ENCODE measurements at regions not wholly inside any gene's neighbourhood (a gene's known extent, or its start where the extent isn't known, plus 50 kb on each side); places are given as distances from the start of the nearest gene placed in this dataset.
"Not testable (repeated sequence)": the region's sequence is repeated elsewhere in the genome, so short reads cannot be mapped to it uniquely, and the experiment has no call there.

DNA sequence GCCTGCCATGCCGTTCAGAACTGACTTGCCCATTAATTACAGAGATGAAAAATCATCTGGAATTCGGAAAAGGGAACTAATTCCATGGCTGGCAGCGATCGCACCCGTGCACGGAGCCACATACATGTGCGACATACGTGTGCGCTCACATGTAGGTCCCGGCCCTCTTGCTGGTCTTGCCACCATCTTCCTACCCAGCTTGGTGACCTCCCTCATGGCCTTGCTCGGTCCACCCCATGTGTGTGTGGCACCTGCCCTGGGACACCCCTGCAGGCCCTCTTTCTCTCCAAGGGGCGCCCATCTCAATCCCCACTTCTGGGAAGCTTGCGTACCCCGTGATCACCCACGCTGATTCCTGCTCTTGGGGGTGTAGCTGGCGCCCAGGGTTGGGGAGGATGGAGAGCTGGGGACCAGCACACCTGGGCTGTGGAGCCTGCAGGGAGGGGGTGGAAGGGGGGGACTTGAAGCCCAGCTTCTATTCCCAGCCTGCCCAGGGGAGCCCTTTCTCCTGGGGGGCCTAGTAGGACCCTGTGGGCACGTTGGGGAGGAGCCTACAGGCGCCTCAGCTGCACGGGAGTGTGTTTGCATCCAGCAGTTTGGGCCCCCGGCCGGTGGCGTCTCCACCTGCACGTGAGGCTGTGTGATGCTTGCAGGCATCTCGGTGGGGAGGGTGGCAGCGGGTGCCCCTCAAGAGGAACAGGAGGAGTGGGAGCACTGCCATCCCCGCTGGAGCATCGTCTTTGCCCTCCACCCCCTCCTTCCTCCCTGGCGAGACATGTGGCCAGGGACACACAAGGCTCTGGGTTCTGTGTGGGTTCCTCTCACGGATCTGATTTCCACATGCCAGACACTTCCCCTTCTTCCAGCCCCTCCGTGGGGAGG lies 112.6 kb downstream of the CRLF3 start:
- not testable (repeated sequence) for DNase-seq

DNA sequence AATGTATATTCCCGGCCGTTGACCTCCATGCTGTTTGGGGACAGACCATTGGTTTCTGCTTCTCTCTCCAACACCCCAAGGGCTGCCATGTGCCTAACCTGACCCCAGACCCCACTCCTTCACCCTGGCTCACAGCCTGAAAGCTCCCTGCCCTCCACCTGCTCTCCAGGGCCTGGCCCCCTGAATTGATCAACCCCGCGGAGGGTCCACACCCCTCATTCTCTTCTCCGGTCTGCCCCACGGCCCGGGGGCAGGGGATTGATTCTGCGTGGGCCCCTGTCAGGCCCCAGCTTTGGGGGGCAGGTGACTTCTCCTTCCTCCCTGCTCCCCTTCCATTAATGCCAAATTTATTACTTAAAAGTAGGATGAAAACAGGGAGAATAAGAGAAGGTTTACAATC lies 113.3 kb downstream of the CRLF3 start:
- DNase-seq, result not testable (repeated sequence)

DNA sequence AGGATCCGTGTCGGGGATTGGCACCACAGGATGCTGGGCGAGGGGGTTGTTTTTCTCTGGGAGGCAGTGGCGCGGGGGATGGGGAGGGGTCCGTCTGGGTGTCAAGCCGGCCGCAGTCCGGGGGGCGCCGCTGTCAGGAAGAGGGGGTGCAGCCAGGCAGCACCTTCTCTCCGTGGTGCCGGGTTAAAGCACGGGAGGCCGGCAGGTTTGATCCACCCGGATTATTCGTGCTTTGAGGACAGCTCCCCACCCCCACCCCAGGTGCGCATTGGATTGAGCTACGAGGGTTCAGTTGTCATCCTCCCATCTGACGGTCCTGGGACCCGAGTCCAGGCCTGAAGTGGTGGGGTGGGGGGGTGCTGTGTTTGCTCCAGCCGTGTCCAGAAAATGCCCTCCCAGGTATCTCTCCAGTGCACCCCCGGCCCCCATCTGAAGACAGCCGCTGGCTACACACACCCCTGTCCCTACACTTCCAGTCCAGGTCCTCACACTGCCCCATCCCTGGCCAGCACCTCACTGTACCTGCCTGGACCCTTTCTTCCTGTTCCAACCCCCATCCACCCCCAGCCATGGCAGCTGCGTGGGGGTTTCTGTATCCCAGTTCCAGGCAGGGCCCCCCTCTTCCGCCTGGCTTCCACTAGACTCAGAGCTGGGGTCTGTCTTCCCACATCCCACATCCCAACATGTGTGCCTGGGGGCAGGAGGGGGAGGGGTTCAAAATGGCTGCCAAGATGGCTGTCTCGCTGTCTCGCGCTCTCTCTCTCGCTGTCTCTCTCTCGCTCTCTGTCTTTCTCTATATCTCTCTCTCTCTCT lies 114.0 kb downstream of the CRLF3 start:
- not testable (repeated sequence) for DNase-seq

DNA sequence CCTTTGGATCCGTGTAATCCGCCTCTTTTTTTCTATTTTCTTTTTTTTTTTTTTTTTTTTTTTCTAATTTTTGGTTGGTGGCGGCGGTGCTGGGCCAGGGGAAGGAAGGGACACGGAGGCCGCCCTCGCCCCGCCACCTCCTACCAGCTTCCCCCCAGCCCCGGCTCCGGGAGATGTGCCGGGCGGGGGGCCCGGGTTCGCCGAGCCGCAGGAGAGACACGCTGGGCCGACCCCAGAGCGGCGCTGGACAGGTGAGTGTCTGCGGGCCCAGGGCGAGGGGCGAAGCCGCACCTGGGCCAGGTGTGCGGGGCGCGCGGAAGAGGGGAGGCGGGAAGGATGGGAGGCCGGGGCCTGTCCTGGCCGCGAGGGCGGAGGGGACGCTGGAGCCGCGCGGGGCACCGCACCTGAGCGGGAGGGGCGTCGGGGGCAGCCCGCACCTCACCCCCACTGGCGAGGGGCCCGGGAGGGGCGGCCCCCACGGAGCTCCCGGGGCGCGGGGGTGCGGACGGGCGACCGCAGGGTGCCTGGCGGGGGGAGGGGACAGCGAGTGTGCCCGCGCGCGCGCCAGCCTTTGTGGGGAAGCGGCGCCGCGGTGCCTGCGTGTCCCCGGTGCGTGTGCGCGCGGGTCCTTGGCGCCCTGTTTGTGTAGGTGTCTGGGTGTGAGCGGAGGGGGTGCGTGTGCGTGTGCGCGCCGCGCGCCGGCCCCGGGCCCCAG lies 114.8 kb downstream of the CRLF3 start:
- not testable (repeated sequence) for DNase-seq

DNA sequence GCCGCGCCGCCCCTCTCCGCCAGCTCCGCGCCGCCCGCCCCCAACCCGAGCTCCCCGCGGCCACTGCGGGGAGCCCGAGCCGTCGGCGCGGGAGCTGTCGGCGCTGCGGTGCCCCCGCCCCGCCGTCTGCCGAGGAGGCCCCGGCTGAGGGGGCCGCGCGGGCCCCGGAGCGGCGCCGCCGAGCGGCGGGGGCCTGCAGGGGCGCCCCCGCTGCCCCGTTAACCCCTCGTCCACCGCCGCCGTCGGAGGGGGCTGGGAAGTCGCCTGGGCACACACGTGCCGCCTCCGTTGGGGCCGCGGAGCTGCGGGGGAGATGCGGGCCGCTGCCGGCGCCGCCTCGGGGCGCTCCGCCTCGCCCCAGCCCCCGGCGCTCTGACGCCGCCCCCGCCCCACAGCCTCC lies 115.4 kb downstream of the CRLF3 start:
- not testable (repeated sequence) for DNase-seq

DNA sequence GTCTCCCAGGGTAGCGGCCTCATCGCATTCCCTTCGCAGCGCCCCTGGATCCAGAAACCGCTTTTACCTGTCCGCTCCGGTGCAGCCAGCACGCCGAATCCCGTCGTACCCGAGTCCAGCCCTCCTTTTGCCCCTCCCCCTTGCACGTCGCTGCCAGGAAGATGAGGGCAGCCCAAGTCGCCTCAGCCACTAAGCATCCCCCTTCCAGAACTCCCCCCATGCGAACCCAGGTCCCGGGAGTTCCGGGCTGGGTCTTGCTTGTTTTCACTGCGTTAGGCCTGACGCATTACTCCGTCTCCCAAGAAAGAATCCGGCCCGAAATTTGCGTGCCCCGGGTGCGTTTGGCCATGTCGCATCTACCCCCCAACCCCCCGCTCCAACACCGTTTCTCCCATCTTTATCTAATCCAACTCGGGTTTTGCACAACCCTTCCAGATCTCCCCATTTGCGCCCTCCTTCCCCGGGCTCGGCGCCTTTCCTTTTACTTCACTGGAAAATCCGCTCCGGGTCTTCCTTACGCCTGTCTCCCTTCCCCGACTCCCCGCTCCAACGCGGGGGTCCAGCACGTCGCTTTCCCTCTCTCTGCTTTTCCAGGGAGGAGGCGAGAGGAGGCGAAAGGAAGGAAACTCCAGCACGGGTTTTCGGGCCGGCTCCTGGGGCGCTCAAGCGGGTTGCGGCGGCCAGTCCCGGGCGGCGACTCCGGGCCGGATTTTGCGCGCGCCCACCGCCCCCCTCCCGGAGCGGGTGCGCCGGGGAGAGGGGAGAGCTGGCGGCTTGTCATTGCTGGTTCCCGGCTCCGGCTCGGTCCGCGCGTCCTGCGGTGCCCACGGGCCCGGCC lies 116.0 kb downstream of the CRLF3 start:
- peak; percentile 79 for DNase-seq

DNA sequence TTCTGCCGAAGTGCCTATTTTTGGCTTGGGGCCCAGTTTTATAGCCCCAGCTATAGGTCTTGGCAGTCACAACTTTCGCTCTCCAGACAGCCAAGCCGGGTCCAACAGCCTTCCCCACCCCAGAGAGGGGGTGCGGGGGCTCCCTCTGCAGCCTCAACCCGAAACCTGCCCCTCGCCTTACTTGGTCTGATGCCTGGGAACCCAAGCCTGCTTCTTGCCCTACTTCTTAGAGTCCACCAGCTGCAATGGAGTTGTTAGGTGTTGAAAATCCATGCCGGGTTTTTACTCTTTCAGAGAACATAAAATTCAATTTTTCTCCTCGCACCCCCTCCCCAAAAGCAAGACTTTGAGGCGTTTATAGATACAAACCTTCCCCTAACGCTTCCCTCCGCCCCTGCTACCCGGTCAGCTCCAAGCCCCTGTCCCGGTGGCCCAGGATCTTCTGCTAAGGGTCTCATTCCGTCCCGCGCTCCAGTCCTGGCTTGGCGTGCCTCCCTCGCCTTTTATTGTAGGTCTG lies 116.7 kb downstream of the CRLF3 start:
- not testable (repeated sequence) for DNase-seq

DNA sequence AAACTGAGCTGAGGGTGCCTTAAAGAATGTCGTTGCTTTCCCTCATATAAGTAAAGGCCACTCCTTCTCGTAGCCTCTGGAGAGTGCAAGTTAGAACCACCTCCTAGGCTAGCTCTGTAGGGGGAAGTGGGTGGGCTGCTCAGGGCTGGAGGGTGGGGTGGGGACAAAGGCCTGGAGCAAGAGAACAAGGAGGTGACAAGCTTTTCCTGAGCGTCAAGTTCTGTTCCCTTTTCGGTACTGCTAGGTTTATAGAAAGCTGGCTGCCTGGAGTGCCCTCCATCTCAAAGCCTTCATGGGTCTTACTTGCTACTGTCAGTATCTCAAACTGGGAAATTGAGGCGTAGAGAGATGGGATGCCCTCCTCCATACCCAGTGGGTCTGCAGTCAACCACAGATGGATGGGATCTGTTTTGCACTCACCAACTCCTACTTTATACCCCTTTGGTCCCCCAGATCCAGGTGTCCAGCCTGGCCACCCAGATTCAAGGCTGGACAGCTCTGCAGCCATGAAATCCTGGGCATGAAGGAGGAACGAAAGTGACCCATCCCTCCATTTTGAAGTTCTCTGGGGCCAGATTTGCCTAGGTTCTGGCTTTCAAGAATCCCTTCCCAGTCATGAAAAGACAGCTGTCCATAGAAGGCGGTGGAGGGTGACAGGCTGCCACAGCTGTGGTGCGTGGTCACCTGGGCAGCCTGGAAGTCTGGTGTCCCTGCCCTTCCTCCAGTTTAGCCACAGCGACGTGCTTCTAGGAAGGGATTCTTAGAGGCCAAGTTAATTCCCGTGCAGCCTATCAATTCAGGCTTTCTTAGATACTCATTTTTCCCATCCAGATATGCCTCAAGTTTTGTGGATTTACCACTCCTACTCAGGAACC lies 117.8 kb downstream of the CRLF3 start:
- DNase-seq, result not testable (repeated sequence)

DNA sequence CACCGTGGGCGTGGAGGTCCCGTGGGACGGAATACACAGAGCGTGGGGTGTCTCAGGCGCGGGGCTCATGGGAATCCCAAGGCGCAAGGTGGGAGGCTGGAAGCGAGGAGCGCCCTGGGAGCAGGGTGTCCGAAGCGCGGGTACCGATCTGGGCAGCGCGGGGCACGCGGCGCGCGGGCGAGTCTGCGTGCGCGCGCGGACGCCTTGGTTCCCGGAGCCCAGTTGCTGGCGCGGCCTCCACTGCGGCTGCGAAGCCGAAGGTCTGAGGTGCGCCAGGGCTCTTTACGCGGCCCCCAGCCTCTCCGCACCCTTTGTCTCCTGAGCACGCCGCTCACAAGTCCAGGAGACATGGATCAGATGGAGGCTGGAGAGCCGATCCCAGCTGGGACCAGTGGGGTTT lies 118.5 kb downstream of the CRLF3 start:
- DNase-seq, result not testable (repeated sequence)

DNA sequence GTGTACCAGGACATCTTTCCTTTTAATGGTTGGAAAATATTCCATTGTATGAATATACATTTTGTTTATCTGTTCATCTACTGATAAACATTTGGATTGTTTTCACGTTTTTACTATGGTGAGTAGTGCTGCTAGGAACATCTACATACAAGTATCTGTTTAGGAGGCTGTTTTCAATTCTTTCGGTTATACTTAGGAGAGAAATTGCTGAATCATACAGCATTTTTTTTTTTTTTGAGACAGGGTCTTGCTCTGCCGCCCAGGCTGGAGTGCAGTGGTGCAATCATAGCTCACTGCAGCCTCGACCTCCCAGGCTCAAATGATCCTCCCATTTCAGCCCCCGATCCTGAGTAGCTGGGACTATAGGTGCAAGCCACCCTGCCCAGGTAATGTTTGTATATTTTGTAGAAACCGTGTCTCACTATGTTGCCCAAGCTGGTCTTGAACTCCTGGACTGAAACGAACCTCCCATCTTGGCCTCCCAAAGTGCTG lies 122.9 kb downstream of the CRLF3 start:
- DNase-seq, result no peak

DNA sequence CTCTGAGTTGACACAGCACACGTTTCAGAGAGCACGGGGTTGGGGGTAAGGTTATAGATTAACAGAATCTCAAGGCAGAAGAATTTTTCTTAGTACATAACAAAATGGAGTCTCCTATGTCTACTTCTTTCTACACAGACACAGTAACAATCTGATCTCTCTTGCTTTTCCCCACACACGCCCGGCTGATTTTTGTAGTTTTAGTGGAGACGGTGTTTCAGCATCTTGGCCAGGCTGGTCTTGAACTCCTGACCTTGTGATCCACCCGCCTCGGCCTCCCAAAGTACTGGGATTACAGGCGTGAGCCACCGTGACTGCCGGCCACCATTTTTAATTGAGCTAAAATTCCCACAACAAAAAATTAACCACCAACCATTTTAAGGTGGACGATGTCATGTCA lies 123.7 kb downstream of the CRLF3 start:
- DNase-seq, result not testable (repeated sequence)

DNA sequence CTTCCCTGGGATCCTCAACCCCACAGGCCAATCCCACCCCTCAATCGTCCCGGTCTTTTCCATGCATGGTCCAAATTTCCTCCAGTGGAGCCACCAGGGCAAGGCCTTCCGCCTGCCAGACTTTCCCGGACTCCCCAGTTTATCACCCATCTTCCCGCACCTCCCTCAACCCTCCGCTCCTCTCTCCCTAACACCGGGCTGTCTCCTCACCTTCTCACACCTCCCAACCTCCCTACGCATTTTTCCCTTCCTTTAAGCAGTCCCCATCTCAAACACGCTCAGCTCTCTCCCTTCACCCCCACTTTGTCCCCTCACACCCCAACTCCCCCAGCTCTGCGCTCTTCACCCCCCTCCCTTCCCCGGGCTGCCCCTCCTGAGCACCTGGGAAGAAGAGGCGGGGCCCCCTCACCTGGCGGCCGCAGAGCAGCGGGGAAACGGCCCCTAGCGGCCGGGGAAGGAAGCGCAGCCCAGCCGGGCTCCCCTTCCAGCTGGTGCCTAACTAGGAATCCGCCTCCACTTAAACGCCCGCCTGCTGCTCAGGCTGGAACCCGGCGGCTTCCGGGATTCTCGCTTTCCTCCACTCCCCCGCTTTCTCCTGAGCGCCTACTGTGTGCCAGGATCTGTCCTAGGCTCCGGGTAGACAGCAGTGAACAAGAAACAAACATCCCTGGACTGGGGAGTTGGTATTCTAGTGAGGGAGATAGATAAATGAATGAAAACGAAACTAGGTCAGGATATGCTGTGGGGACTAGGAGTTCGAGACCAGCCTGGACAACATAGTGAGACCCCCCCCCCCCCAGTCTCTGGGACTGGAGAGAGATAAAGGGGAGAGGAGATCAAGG lies 126.7 kb downstream of the CRLF3 start:
- DNase-seq, result not testable (repeated sequence)

DNA sequence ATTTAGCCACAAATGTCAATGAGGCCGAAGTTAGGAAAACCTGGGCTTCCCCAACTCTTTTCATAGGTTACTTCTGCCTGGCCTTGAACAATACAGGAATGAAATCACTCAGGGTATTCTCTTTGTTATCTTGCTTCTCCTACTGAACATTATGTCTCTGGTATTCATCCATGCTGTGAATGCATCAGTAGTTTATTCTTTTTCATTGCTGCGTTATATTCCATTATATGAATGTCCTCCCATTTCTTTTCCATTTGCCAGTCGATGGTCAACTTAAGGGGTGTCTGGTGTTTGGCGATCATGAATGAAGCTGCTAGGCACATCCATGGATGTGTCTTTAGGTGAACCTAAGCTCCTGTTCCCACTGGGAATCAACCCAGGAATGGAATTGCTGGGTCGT lies 128.3 kb downstream of the CRLF3 start:
- no peak for DNase-seq

DNA sequence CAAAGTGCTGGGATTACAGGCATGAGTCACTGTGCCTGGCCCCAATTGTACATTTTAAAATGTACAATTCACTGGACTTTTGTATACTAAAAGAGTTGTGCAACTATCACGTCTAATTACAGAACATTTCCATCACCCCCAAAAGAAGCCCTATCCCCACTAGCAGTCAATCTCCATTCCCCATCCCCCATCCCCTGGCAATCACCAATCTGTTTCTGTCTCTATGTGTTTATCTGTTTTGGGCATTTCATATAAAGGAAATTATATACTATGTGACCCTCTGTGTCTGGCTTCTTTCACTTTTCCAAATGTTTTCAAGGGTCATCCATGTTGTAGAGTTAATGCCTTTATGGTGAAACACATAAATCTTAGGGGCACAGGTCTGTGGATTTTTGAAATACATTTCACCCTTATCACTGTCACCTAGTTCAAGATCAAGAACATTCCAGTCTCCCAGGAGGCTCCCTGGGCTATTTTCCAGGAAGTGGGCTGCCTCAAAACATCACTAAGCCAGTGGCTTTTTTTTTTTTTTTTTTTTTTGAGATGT lies 129.2 kb downstream of the CRLF3 start:
- not testable (repeated sequence) for DNase-seq

DNA sequence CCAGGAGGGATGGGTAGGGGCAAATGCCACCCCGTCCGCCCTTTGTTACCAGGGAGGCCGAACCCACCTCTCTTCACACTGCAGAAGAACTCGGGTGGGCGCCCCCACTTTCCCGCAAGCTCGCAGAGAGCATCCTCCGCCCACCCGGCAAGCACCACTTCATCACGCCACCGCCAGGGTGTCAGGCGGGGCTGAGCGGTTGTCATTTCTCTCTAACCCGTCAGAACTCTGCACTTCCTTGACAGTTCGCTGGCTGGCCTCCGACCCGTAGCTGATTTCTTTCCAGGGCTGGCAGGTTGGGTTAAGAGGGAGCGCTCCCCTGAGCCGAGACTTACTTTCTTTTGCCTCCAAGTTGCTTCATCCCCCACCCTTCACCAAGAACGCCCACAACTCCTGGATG lies 130.7 kb downstream of the CRLF3 start:
- not testable (repeated sequence) for DNase-seq

DNA sequence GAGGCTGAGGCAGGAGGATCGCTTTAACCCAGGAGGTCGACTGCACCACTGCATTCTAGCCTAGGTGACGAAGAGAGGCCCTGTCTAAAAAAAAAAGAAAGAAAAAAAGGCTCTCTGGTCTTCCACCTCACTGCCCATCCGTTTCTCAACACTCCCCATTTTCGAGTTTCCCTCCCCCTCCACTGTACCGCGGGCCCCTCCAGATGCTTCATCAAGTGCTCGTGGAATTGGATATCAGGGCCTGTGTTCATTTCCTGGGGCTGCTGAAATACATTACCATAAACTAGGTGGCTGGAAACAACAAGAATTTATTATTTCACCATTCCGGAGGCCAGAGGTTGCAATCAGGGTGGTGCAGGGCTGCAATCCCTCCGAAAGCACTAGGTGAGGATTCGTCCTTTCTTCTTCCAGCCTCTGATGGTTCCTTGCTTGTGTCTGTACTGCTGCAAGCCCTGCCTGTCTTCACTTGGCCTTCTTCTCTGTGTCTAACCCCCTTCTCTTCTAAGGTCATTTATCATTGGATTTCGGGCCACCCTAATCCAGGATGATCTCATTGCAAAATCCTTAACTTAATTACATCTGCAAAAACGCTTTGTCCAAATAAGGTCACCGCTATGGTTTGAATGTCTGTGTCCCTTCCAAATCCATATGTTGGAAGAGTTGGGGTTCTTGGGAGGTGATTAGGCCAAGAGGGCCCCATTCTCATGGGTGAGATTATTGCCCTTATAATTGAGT lies 135.1 kb downstream of the CRLF3 start:
- not testable (repeated sequence) for DNase-seq

DNA sequence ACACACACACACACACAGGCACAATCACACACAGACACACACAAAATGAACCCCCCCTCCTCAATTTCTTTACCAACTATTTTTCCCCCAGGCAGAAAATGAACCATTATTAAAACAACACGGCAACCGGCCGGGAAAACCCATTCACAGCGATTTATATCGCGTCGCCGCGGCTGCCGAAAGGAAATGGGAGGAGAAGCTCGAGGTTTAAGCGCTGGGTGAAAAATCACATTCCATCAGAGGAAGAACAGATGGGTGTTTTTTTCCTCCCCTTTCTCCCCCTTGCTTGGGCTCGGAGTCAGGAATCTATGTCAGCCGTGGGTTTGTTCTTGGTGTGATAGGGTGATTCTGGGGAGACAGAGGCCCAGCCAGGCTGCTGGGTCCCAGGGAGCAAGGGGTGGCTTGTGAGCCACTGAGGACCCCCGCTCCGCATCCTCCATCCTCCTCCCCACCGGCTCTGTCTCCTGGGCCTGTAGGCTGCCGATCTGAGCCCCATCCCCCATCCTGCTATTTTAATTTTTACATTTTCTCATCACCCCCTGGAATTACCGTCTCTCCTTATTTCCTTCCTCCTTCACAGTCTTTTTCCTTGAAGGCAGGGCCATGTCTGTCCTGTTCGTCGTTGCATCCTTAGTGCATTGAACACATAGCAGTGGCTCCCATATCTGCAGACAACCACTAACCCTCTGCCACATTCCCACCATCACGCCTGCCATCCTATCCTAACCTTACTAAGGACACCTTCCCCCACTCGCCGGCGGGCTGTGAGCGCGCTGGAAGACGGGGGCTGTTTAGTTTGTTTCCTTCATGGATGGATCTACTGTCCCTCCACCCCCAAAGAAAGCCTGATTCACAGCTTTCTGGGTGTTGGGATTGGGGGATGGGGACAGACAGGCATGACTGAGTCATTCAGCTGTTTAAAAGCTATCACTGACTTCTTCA lies 137.7 kb downstream of the CRLF3 start:
- DNase-seq, result not testable (repeated sequence)

Measured in GOT3 (cell line).